ENCODE measurements at regions not wholly inside any gene's neighbourhood (a gene's known extent, or its start where the extent isn't known, plus 50 kb on each side); places are given as distances from the start of the nearest gene placed in this dataset.

GRCh38 chr2:240353086-240353798 is 82.2 kb upstream of the GPC1 start:
- H3K4me3 Mint-ChIP-seq: no peak overlapping the region
- H3K4me1 Mint-ChIP-seq: peaks cover 34% of the 10 kb centered on the region

GRCh38 chr2:240353944-240354343 is 81.5 kb upstream of the GPC1 start:
- Mint-ChIP-seq H3K36me3 (ENCODE audit: low read depth) (no peaks in the 10 kb centered on the region), H3K27ac (no peak overlapping the region)
- TF ChIP-seq CTCF (IDR thresholded peaks at IDR 0.05; ENCODE audit: unreplicated experiment in 3 of 3): no peak

More at GRCh38 chr2:240353086-240353798, 82.2 kb upstream of the GPC1 start:
- no peak overlapping the region for H3K27ac Mint-ChIP-seq
- no peaks in the 10 kb centered on the region for H3K36me3 Mint-ChIP-seq (ENCODE audit: low read depth)
- H3K27me3 Mint-ChIP-seq (ENCODE audit: low read depth): peaks cover 29% of the 10 kb centered on the region
- no peaks in the 10 kb centered on the region for H3K9me3 Mint-ChIP-seq
- TF ChIP-seq CTCF (IDR thresholded peaks at IDR 0.05; ENCODE audit: unreplicated experiment in 3 of 3): no peak

DNA sequence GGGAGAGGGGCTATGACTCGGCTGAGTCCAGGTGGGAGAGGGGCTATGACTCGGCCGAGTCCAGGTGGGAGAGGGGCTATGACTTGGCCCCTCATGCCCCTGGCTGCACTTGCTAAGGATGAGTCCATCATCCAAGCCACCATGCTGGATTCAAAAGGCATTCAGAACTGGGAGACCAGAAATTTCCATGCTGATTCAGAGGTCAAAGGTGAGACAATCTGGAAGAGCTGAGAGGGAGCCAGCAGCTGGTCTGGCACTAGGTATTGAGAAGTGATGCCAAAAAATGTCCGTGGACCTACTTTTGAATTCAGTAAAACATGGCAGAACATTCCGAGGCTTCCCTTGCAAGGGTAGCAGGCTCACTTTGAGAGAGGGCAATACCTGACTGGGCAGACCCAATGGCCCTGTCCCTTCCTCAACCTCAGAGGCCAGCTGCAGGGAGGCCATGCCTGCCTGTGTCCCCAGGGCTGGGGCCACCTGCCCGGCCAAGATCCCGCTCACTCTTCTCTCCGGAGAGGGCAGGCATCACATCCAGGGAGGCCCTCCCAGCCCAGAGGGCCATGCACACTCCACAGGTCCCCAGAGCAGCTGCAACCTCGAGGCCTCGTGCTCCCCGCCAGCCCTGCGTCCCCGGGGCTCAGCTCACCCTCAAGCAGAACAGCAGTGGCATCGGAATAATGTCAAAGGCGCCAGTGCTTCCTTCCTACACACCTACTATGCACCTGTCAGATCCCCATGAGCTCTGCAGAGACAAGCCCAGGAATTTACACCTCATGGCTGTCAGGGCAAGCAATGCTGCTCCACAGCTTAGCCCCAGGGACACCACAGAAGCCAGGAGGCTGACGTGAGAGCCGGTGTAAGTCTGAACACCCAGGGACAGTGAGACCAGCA is 80.2 kb upstream of the GPC1 start:
- Mint-ChIP-seq H3K36me3 (ENCODE audit: low read depth) (no peaks in the 10 kb centered on the region), H3K27me3 (ENCODE audit: low read depth) (peaks cover 27% of the 10 kb centered on the region), H3K9me3 (peaks cover 5% of the 10 kb centered on the region), H3K4me3 (no peak overlapping the region), H3K27ac (no peak overlapping the region), H3K4me1 (peaks cover 25% of the 10 kb centered on the region)
- no peak for TF ChIP-seq CTCF (IDR thresholded peaks at IDR 0.05; ENCODE audit: unreplicated experiment in 3 of 3)

More at GRCh38 chr2:240353944-240354343, 81.5 kb upstream of the GPC1 start:
- no peaks in the 10 kb centered on the region for H3K9me3 Mint-ChIP-seq
- H3K4me1 Mint-ChIP-seq: peaks cover 29% of the 10 kb centered on the region
- peaks cover 29% of the 10 kb centered on the region for H3K27me3 Mint-ChIP-seq (ENCODE audit: low read depth)
- H3K4me3 Mint-ChIP-seq: no peak overlapping the region

DNA sequence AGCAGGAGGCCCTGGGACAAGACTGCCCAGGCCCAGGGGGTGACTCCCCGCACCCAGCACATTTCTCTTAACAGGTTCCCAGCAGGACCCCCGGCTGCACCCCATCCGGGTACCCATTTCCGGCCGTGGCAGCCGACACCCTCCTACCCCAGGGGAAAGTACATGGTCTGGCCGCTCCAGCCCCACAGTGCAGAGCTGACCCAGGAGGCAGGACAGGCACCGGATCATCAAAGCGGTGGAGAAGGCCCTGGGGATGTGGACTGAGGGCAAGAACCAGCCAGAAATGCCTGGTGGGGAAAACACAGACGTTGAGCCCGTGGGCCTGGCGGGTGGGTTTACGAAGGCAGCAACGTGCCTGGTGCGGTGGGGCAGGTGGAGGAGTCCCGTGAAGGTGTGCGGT is 79.5 kb upstream of the GPC1 start:
- H3K27me3 Mint-ChIP-seq (ENCODE audit: low read depth): peaks cover 24% of the 10 kb centered on the region
- H3K4me1 Mint-ChIP-seq: peaks cover 24% of the 10 kb centered on the region
- TF ChIP-seq CTCF (IDR thresholded peaks at IDR 0.05; ENCODE audit: unreplicated experiment in 3 of 3): no peak

DNA sequence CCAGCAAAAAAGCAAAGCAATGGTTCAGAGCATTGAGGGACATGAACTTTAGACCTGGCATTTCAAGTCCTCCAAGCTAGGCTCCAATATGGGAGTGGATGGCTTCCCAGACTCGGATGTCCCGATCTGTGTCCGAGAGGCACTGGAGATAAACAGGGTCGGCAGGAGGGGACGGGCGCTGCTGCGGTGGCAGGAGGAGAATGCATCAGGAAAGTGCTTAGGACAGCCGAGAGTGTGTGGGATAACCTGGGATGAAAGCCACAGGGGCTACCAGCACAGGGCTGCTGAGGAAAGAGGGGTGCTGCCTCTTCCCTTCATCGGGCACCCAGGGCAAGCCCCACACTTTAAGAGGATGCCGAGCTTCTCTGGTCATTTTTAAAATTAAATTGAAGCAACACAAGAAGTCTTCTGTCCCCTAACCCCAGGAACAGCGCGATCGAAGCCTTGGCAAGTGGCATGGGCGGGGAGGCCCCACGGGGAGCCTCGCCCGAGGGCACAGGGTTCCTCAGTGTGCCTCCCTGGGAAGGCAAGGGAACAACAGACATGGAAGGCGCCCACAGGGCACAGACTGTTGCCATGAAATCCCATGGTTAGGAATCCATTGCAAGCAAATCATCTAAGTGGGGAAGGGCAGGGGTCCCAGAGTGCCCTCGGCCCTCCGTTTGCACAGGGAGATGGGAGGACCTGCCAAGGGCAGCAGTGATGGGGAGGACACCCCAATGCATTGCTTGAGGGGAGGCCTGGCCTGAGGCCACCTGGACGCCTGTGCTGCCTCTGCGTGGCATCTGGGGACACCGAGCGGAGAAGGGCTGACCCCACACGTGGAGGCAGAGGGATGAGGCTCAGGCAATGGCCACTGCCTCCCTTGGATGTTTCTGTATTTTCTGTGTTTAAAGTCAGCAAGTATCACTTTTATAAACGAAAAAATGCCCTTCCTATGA is 78.5 kb upstream of the GPC1 start:
- no peak for TF ChIP-seq CTCF (IDR thresholded peaks at IDR 0.05; ENCODE audit: unreplicated experiment in 3 of 3)

More for the DNA sequence above, 79.5 kb upstream of the GPC1 start:
- Mint-ChIP-seq H3K9me3 (peaks cover 12% of the 10 kb centered on the region), H3K36me3 (ENCODE audit: low read depth) (peaks cover 6% of the 10 kb centered on the region), H3K27ac (no peak overlapping the region), H3K4me3 (no peak overlapping the region)

More for the DNA sequence above, 78.5 kb upstream of the GPC1 start:
- peaks cover 19% of the 10 kb centered on the region for H3K4me1 Mint-ChIP-seq
- H3K36me3 Mint-ChIP-seq (ENCODE audit: low read depth): peaks cover 9% of the 10 kb centered on the region
- H3K27me3 Mint-ChIP-seq (ENCODE audit: low read depth): peaks cover 21% of the 10 kb centered on the region
- no peak overlapping the region for H3K27ac Mint-ChIP-seq
- no peak overlapping the region for H3K4me3 Mint-ChIP-seq
- H3K9me3 Mint-ChIP-seq: peaks cover 20% of the 10 kb centered on the region
